B cell (primary cell): ENCODE measurements at regions not wholly inside any gene's neighbourhood (a gene's known extent, or its start where the extent isn't known, plus 50 kb on each side); places are given as distances from the start of the nearest gene placed in this dataset.

Source experiments
- ATAC-seq: fragments of 200-7000 bp; cut with Tn5 transposase; one replicate; pipeline ENCODE4 v1.10.0; 2021; ENCODE audit warnings: low read depth, mild to moderate bottlenecking, moderate number of reproducible peaks, moderate library complexity
- CTCF ChIA-PET: fragments of 350-600 bp; sonication (Branson Sonifier 250); formaldehyde crosslinking; loops from one replicate; lab custom pipeline; 2021; ENCODE audit warnings: antibody characterized with exemption, inconsistent platforms; lab: Charles Lee
- POLR2A ChIA-PET: fragments of 350-600 bp; sonication (Branson Sonifier 250); formaldehyde crosslinking; loops from one replicate; lab custom pipeline; 2021; ENCODE audit warnings: antibody characterized with exemption; lab: Charles Lee
- DNase-seq: peaks from one replicate; pipeline ENCODE4 v3.0.0; 2013
- H2AFZ ChIP-seq: 2 replicates; pipeline ENCODE4 v1.6.1; 2012; ENCODE audit warnings: mild to moderate bottlenecking, low read depth, low read length; ENCODE audit not compliant: insufficient read depth, poor library complexity, severe bottlenecking
- H3K27ac ChIP-seq, 2 donors: 1 replicate in 1 of 2; 2 replicates in 1 of 2; pipeline ENCODE4 v1.5.1; 2012 to 2013; ENCODE audit warnings: low read length in 2 of 2, mild to moderate bottlenecking in 2 of 2, moderate library complexity in 1 of 2
- H3K27me3 ChIP-seq, 4 experiments: fragments of 200-600 bp in 1 of 4; sonication (generic) in 1 of 4; replicated peaks in 1 of 4; 1 replicate in 2 of 4; 2 replicates in 2 of 4; pipeline versions ENCODE4 v1.6.1 to v1.7.0; 2013 to 2016; ENCODE audit warnings: low read length in 3 of 4, mild to moderate bottlenecking in 2 of 4, mixed read lengths in 1 of 4, moderate library complexity in 1 of 4; ENCODE audit not compliant: insufficient read depth in 4 of 4, control insufficient read depth in 3 of 4; ENCODE audit errors: control extremely low read depth in 1 of 4
- H3K36me3 ChIP-seq, 2 experiments: replicated peaks in 1 of 2; 1 replicate in 1 of 2; 2 replicates in 1 of 2; pipeline versions ENCODE4 v1.6.1 to v1.7.1; 2013; ENCODE audit warnings: low read length in 1 of 2; ENCODE audit not compliant: insufficient read depth in 2 of 2, control insufficient read depth in 1 of 2; ENCODE audit errors: control extremely low read depth in 1 of 2, extremely low read depth in 1 of 2
- H3K4me1 ChIP-seq, 2 donors: fragments of 200-600 bp in 1 of 2; sonication (generic) in 1 of 2; 1 replicate in 1 of 2; 2 replicates in 1 of 2; pipeline versions ENCODE4 v1.5.1 to v1.6.1; 2013 to 2017; ENCODE audit warnings: low read length in 2 of 2; ENCODE audit not compliant: control insufficient read depth in 2 of 2, insufficient read depth in 2 of 2
- H3K4me2 ChIP-seq: replicated peaks from 2 replicates; pipeline ENCODE3; 2012; ENCODE audit warnings: mild to moderate bottlenecking, low read depth, low read length; ENCODE audit not compliant: poor library complexity, severe bottlenecking
- H3K4me3 ChIP-seq, 5 experiments: fragments of 200-600 bp in 1 of 5; sonication (generic) in 1 of 5; 1 replicate in 3 of 5; 2 replicates in 2 of 5; pipeline versions ENCODE4 v1.5.1 to v1.7.0; 2011 to 2016; ENCODE audit warnings: low read length in 4 of 5, mild to moderate bottlenecking in 4 of 5, low read depth in 2 of 5, control low read depth in 1 of 5, moderate library complexity in 1 of 5; ENCODE audit not compliant: insufficient read depth in 1 of 5; ENCODE audit errors: control extremely low read depth in 1 of 5, extremely low read depth in 1 of 5
- H3K79me2 ChIP-seq: fragments of 200-600 bp; sonication (generic); one replicate; pipeline ENCODE4 v1.6.0; 2016; ENCODE audit warnings: low read length; ENCODE audit not compliant: control insufficient read depth, insufficient read depth
- H3K9ac ChIP-seq: fragments of 200-600 bp; sonication (generic); 2 replicates; pipeline ENCODE4 v1.6.1; 2017; ENCODE audit warnings: mild to moderate bottlenecking, low read length, moderate library complexity
- H3K9me3 ChIP-seq, 3 donors: one replicate each; pipeline versions ENCODE4 v1.6.1 to v1.7.1; 2013; ENCODE audit warnings: low read length in 2 of 3; ENCODE audit not compliant: control insufficient read depth in 2 of 3, insufficient read depth in 1 of 3; ENCODE audit errors: control extremely low read depth in 1 of 3
- H4K20me1 ChIP-seq: 2 replicates; pipeline ENCODE4 v1.6.0; 2012; ENCODE audit warnings: mild to moderate bottlenecking, low read length; ENCODE audit not compliant: insufficient read depth, control insufficient read depth, poor library complexity, severe bottlenecking
- H3K27ac Mint-ChIP-seq: one replicate; pipeline ENCODE4 v1.8.0; 2021; ENCODE audit warnings: mixed read lengths
- H3K27me3 Mint-ChIP-seq: one replicate; pipeline ENCODE4 v1.8.0; 2021; ENCODE audit warnings: mixed read lengths
- H3K4me1 Mint-ChIP-seq: one replicate; pipeline ENCODE4 v1.8.0; 2021; ENCODE audit warnings: mixed read lengths
- H3K4me3 Mint-ChIP-seq: one replicate; pipeline ENCODE4 v1.8.0; 2021; ENCODE audit warnings: mixed read lengths
- H3K9me3 Mint-ChIP-seq: one replicate; pipeline ENCODE4 v1.8.0; 2022; ENCODE audit warnings: mixed read lengths; ENCODE audit not compliant: insufficient read depth
- CTCF ChIP-seq: fragments of 200-600 bp; IDR thresholded peaks from one replicate; pipeline ENCODE4 v1.8.0; 2022; ENCODE audit warnings: antibody characterized with exemption, mild to moderate bottlenecking
- EZH2 ChIP-seq: IDR thresholded peaks from 2 replicates; pipeline ENCODE4 v1.6.1; 2012; ENCODE audit warnings: borderline replicate concordance, low read depth, mild to moderate bottlenecking, moderate library complexity, low read length; ENCODE audit not compliant: insufficient read depth, poor library complexity, severe bottlenecking
- WGBS: methylation state at CpG from one replicate; pipeline ENCODE4 v1.1.5; 2013; ENCODE audit warnings: missing lambda C conversion rate; ENCODE audit not compliant: insufficient coverage; 5-methylcytosine and 5-hydroxymethylcytosine counted together
- intact Hi-C: fragments of 100-400 bp; cut with micrococcal nuclease; formaldehyde crosslinking; loops from one replicate; pipeline ENCODE4 v1.10.0; 2022

- TF ChIP-seq EZH2 (no peak), CTCF (no peak)
- Histone ChIP-seq H3K27me3 (no peaks in the 10 kb centered on the region), H3K79me2 (no peaks in the 10 kb centered on the region), H3K9ac (no peak overlapping the region), H3K4me1 (peaks cover 8% of the 10 kb centered on the region in 2 donors), H3K9me3 (no peaks in the 10 kb centered on the region), H4K20me1 (no peaks in the 10 kb centered on the region), H3K27ac (no peak overlapping the region), H2AFZ (no peak overlapping the region), H3K36me3 (no peaks in the 10 kb centered on the region), H3K4me2 (no peak overlapping the region), H3K4me3 (no peak overlapping the region)
- ChIA-PET CTCF (no interaction called here), POLR2A (no interaction called here)
- no CpG with 5 or more reads among the region's 1 CpG for WGBS
- no peak overlapping the region for H3K27ac Mint-ChIP-seq
- DNase-seq (no peak), ATAC-seq (no peak)
- intact Hi-C loops, result no loop called here
- H3K4me1 Mint-ChIP-seq, result peaks cover 12% of the 10 kb centered on the region
- no peaks in the 10 kb centered on the region for H3K9me3 Mint-ChIP-seq
- no peaks in the 10 kb centered on the region for H3K27me3 Mint-ChIP-seq
- H3K4me3 Mint-ChIP-seq, result no peak overlapping the region
Observed at GRCh38 chr4:113822555-113823290, 61.2 kb upstream of the CAMK2D start.

- no peaks in the 10 kb centered on the region for H4K20me1 ChIP-seq
- Mint-ChIP-seq H3K9me3 (no peaks in the 10 kb centered on the region), H3K4me3 (no peak overlapping the region), H3K27me3 (no peaks in the 10 kb centered on the region), H3K27ac (no peak overlapping the region), H3K4me1 (peaks cover 12% of the 10 kb centered on the region)
- H2AFZ ChIP-seq, result no peak overlapping the region
- no peaks in the 10 kb centered on the region for H3K36me3 ChIP-seq
- no peaks in the 10 kb centered on the region for H3K27me3 ChIP-seq
- CTCF ChIA-PET, result no interaction called here
- no peak for TF ChIP-seq EZH2
- TF ChIP-seq CTCF, result no peak
- no peak for DNase-seq
- no peak overlapping the region for H3K27ac ChIP-seq
- no peak overlapping the region for H3K9ac ChIP-seq
- POLR2A ChIA-PET, result no interaction called here
- ATAC-seq, result no peak
- no peaks in the 10 kb centered on the region for H3K9me3 ChIP-seq
- no peak overlapping the region for H3K4me3 ChIP-seq
- peaks cover 8% of the 10 kb centered on the region in 2 donors for H3K4me1 ChIP-seq
- no CpG with 5 or more reads among the region's 2 CpGs for WGBS
- H3K4me2 ChIP-seq, result no peak overlapping the region
- intact Hi-C loops, result no loop called here
- H3K79me2 ChIP-seq, result no peaks in the 10 kb centered on the region
Observed at GRCh38 chr4:113821856-113822255, 60.3 kb upstream of the CAMK2D start.
